HFFc6 (cell line): ENCODE measurements at regions not wholly inside any gene's neighbourhood (a gene's known extent, or its start where the extent isn't known, plus 50 kb on each side); places are given as distances from the start of the nearest gene placed in this dataset.

ENCODE experiments used
- DNase-seq: peaks from one replicate; pipeline ENCODE4 v3.0.0-alpha.2; 2018
- H3K27ac Mint-ChIP-seq: 2 replicates; pipeline ENCODE4 v1.8.0; 2020; ENCODE audit warnings: mild to moderate bottlenecking, mixed read lengths
- H3K27me3 Mint-ChIP-seq: 2 replicates; pipeline ENCODE4 v1.8.0; 2021; ENCODE audit warnings: mild to moderate bottlenecking, moderate library complexity, mixed read lengths; ENCODE audit not compliant: insufficient read depth
- H3K36me3 Mint-ChIP-seq: 2 replicates; pipeline ENCODE4 v1.8.0; 2021; ENCODE audit warnings: low read depth, mixed read lengths
- H3K4me1 Mint-ChIP-seq: 2 replicates; pipeline ENCODE4 v1.8.0; 2020; ENCODE audit warnings: low read depth, mixed read lengths
- H3K4me3 Mint-ChIP-seq: 2 replicates; pipeline ENCODE4 v1.8.0; 2020; ENCODE audit warnings: mild to moderate bottlenecking, moderate library complexity, mixed read lengths
- H3K9me3 Mint-ChIP-seq: 2 replicates; pipeline ENCODE4 v1.8.0; 2020; ENCODE audit warnings: mild to moderate bottlenecking, mixed read lengths
- CTCF ChIP-seq: fragments of 200-600 bp; sonication (generic); IDR thresholded peaks from 2 replicates; pipeline ENCODE4 v1.5.0; 2021; ENCODE audit warnings: antibody characterized with exemption, mild to moderate bottlenecking

DNA sequence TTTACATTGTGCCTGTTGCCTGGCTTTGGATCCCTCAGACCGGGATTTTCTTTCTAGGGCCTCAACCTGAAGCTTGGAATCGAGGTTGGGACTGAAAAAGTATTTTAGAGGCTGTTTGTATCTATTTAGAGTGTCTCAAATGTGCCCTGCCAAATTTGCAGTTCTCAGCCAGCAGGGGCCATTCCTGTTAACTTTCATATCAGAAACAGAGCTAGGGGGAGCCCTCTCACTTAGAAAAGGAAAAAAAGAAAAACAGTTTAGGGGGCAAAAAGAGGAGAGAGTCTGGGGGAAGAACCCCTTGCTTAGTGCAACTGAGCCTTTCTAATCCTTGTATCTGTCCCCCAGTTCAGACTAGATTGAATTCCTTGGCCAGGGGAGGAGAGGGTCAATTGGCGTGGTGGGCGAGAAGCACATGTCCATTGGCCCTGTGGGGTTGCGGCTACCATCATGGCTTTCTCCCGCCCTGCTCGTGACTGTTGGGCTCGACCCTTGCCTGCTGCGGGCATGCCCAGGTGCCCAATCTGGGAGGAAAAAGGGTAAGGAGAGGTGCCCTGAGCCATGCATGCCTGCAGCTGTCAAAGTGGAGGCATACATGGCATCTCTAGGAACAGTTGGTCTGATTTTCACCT is 101.6 kb downstream of the CFAP44 start:
- no peaks in the 10 kb centered on the region for H3K9me3 Mint-ChIP-seq
- TF ChIP-seq CTCF = peak; percentile 53
- no peaks in the 10 kb centered on the region; the same call in 1 of the 2 replicates for H3K27me3 Mint-ChIP-seq
- no peak overlapping the region for H3K4me3 Mint-ChIP-seq
- no peaks in the 10 kb centered on the region for H3K36me3 Mint-ChIP-seq
- H3K4me1 Mint-ChIP-seq = no peaks in the 10 kb centered on the region
- no peak overlapping the region for H3K27ac Mint-ChIP-seq
- DNase-seq = no peak
